ENCODE measurements at regions not wholly inside any gene's neighbourhood (a gene's known extent, or its start where the extent isn't known, plus 50 kb on each side); places are given as distances from the start of the nearest gene placed in this dataset.
"Not testable (repeated sequence)": the region's sequence is repeated elsewhere in the genome, so short reads cannot be mapped to it uniquely, and the experiment has no call there.

DNA sequence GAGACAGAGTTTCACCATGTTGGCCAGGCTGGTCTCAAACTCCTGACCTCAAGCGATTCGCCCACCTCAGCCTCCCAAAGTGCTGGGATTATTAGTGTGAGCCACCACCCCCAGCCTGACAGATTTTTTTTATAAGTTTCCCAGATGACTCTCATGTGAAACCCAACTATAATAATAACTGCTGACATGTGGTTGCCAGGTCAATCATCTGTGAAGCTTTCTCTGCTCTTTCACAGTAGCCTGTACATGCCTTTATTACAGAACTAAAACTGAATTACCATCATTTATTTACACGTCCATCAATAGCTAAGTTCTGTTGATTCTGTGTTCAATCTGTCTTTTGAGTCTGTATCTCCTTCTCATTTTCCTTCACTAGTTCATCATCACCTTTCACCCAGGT, 218.5 kb downstream of the RPS29 start:
- no peak for DNase-seq (ENCODE audit: low spot score)

DNA sequence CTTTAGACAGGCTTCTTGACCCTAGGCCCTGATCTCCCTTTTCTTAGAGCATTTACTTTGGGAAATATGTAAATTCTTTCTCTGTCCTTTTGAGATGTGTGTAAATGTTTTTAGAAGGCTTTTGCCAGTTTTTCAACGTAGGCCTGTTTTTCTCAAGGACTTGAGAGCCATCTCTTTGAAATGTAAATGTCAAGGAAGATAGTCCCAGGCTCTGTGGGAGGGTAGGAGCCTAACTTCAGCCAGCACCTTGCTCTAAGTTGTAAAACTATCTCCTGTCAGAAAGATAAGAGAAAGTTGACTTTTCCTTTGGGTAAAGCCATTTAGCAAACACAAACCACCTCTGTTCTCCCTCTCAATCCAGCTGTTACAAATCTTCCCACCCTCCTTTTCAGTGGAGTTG, 219.8 kb downstream of the RPS29 start:
- no peak for DNase-seq (ENCODE audit: low spot score)

DNA sequence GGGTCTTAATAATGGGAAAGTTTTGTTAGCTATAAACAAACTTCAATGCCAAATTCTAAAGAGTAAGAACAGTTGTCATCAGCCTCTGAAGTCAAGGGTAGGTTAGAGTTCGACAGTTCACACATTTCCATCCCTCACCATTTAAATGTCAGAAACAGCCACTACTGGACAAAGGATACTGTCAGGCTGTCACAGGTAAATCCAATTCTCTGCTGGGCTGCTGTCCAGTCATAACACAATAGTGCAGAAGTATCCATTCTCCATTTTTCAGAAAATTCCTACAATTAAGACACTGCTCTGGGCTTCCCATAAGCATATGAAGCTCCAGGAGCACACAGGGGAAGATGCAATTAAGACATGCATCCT, 221.4 kb downstream of the RPS29 start:
- no peak for DNase-seq (ENCODE audit: low spot score)

DNA sequence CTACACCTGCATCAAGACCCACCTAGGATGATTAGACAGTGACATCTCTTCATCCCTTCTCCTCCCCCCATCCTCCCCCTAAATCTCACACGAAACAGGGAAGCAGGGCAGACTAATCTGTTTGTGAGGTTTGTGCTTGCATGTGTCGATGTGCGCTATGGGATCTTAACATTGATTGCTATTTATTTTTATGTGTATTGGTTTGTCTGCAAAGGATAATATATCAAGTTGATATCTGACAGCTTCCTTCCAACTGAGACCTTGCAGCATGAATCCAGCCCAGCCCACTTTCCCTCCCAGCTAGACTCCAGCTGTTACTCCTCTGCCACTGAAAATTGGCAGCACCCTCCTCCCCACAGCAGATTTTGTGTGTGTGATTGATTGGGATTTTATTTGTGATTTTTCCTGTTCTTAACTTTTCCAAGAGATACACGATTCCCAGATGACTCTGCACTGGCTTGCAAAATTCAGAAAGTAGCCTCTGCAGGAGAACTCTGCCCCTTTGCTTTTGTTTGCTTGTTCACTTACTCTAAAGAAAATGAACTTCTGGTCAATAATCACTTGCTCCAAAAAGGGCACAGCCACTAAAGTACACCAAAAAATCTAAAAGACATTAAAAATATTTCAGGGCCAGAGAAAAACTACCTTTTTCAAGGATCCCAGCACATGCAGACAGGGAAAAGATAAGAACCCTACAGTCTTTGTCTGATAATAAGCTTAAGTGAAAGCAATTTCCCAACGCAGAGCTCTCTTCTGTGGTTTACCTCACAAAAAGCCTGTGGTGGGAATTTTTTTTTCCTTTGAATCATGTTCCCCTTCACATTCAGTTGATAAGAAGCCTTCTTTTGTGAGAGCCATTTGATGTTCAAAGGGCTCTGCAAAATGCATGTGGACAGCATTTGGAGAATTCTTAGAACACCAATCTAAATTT, 222.1 kb downstream of the RPS29 start:
- DNase-seq (ENCODE audit: low spot score), result peak; percentile 15

DNA sequence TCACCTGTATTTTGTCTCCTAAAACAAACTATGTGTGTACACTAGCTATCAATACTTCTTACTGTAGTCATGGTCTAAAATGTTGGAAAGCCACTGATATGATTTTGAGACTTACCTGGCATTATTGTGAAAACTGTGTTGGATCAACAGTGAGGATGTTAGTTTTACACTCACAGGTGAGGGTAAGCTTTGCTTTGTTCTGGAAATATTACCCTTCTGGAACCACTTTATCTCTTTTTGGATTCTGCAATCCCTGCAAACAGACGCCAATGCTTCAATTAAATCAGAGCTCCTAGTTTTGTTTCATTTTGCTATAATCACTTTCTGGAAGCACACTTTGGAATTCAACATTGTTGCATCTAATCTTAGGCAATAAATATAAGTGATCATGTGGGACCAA, 223.3 kb downstream of the RPS29 start:
- no peak for DNase-seq (ENCODE audit: low spot score)

DNA sequence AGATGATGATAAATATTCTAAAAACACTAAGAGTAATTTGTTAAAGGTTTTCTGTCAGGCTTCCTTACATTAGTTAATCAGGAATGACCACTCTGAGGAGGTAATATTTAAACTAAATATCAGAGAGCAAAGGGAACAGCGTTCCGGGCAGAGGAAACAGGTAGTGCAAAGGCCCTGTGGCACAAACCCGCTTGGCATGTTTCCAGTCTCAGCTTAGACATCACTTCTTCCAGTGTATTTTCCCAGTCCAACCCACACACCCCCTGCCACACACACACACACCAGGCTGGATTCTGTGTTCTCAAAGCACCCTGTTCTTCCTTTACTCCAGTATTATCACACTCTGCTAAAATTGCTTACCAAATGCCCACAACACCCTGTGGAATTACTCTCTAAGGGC, 247.1 kb downstream of the RPS29 start:
- no peak for DNase-seq (ENCODE audit: low spot score)

DNA sequence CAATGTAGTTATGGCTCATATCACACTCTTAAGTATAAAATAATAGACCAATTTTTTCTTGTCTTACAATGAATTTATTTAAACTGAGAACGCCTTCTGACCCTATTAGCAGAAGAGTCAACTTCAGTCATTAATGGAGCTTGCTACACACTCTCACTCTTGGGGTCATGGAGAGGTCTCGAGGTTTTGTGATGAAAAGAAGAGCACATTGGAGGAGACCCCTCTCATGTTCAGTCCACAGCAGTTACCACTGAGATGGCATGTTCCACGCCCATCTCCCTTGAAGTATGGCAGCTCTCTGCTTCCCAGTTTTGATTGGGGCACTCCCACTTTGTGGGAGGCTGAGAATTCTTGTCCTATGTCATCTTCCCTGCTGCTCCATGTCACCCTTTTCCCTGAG, 266.4 kb downstream of the RPS29 start:
- DNase-seq (ENCODE audit: low spot score), result no peak

DNA sequence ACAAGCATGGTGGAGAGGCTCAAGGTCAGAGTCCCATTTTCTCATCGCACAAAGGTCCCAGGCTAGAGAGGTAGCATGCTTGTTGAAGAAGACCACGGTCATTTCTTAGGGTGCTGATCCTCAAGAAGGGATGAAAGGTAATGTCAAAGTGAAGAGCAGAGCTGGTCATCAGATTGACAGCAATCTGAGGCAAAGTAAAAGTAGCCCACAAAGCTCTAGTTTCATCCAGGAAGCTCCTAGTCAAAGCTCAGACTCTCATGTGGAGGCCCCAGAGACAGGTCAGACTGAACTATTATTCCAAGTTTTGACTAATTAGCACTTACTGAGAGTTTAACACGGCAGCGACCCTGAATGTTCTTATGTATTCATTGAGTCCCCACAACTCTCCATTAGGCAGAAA, 270.6 kb downstream of the RPS29 start:
- no peak for DNase-seq (ENCODE audit: low spot score)

DNA sequence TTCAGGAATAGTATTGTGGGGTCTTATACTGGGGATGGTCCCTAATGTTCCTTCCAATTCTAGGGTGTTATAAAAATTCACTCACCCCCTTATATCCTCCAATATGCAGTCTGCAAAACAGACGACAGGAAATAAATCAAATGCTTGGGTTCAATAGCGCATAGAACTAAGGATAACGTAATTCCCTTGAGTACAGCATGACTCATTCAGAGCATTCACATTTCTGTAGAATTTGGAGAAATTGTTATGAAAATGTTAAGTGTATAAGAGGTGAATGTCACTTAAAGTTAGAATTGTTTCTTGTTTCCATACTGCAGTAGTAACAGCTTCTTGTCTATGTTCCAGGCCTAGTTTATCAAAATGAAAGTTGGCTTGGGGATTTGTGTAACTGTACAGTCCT, 271.4 kb downstream of the RPS29 start:
- no peak for DNase-seq (ENCODE audit: low spot score)

DNA sequence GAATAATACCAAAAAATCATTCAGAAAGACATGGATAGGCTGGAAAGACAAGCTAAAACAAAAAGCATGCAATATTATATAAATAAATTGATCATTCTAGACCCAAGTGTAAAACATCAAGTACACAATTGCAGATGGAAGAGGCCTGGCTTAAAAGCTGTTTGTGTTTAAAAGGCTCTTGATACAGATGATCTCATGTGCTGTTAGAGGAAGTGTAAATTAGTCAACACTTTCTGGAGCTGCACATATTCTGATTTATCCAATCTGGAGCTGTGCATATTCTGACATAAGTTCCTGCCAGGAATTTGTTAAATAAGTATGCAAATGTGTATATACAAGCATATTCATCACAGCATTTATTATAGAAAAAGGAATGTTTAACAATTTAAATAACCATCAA, 273.1 kb downstream of the RPS29 start:
- DNase-seq (ENCODE audit: low spot score), result no peak

DNA sequence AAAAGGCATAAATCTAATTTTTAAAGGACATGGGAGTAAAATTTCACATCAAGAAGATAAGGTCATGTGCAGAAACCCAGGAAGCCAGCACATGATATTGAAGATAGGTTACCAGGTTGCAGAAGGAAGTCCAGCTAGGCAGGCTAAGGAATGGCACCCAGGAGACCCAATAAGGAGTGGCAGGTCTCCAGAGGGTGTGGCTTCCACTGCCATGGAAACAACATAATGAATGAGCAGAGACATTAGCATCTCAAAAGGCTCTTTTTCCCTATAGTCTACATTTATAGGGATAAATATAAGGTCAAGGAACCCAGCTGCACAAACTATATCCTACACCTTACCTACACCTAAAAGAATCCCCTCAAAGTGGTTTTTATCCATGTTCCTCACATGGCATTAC, 275.9 kb downstream of the RPS29 start:
- DNase-seq (ENCODE audit: low spot score), result no peak

DNA sequence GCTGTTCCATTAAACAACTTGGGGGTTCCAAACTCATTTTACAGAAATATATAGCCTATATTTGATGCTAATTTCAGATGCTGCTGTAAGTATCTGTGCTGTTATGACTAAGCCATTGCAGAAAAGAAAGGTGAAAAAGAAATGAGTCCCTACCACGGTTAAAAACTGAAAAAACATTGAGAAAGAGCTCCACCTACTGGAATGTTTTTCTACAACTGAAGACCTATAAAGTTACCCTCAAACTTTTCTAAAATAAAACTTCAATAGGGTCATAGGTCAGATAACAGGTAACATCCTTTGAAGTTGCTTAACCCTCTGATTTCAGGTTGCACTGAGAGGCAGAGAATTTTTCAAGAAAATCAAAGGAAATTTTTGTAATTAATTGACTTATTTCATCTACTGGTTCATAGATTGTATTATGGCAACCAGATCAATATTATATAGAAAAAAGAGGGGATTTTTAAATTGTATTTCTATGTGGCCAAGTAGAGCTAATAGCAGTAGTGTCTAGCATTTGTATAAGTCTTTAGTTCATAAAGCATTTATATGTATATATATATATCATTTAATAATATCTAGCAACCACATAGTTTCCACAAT, 279.9 kb downstream of the RPS29 start:
- peak; percentile 36 for DNase-seq (ENCODE audit: low spot score)

DNA sequence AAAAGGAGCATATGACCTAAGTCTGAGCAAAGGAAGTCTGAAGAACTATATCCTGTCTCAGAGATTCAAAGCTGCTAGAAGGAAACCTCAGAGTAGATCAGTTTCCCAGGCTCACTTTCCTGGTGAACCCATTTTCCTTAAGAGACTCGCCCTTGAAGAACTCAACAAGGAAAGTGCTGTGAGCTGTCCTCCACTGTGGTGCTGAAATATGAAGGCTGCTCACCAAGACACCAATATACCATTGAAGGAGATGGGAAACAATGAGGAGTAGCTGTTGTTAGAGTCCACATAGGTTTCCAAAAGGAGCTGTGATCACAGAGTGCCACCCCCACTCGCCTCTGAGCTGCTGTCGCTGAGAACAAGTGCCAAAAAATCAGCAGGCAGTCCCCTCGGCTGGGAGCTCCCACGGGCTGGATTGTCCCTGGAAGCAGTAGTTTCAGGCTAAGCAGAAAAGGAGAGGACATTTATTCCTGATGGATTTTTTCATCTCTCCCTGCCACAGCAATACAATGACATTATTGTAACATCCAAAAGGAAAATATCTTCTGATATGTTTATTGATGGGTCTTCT, 282.1 kb downstream of the RPS29 start:
- DNase-seq (ENCODE audit: low spot score), result peak; percentile 21

DNA sequence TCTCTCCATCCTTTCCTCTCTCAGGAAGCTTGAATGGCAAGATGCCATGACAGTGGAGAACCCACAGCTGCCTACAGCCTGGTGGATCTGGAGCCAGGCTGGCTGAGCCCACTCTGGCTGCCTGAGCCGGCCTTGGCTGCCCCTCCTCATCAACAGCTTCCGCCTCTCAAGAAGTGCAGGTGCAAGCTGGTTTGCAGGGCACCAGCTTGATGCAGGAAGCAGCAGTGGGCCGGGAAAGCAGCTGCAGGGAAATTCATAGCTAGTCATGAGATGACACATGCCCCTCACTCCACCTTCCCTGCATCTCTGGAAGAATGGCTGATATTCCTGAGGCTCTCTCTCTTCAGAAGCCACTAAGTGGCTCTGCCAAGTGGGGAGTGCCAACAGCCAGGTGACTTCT, 289.1 kb downstream of the RPS29 start:
- DNase-seq (ENCODE audit: low spot score), result no peak

DNA sequence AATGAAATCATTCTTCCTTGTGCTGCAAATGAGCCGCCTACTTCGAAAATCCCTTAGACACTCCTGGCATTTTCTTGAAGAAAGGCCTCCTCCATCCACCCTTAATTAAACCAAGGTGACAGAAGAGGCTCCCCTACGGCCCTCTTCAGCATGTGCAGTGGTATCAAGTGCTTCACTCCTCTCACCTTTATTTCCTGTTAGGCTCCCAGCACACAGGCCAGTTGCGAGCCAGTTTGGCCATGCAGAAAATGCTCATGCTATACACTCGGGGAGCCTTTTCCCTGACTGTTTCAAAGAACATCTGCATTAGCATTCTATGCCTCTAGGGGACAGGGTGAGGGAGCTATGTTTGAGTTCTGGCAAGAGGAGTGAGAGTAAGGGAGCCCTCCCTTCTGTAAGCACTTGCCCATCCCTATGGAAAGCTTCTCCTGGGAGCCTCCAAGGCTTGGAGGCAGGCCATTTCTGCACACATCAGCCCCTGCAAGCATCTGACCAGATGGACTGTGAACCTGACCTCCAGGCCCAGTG, 291.5 kb downstream of the RPS29 start:
- no peak for DNase-seq (ENCODE audit: low spot score)

DNA sequence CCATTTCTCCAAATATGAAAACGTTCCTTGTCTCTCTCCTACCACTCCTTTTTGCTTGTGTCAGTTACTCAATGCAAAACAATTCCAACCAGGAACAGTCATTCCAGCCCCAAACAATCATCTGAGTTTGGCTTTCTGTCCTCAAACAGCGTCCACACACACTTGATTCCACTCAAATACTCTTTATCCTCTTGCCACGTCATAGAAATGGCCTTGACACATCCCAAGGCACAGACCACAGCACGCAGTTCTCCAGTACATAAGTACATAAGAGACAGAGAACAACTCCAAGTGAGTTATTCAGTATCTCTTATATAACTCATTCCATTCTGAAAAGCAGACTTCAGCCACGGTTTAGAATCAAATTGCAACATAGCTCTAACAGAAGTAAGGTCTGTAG, 299.2 kb downstream of the RPS29 start:
- no peak for DNase-seq (ENCODE audit: low spot score)

DNA sequence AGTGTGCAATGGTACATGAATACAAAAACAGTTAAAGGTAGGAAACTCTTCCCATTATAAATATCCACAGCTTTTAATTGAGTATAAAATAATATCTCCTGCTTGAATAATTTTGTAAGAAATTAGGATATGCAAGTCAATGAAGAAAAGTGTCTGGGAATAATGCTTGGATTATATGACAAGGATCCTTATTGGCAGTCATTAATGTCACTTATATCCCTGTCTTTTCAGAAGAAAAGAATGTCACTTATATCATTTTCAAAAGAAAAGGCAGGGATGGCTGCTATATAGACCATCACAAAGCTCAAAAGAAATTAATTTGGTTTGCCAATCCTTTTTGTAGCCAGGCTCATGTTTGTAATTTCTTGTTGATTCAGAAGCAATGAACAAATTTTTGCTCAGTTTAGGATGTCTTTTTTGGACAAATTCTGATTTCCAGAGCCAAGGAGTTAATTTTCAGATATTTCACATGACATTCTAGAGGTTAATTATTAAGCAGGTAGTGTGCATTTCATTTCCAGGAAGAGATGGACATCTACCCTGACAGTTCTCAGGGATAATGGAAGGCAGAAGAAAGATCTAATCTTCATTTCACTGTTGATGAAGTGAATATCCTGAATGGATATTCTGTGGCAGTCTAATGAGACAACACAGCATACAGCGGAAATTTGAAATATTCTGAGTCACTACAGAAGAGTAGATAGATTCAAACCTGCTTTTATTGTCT, 299.8 kb downstream of the RPS29 start:
- no peak for DNase-seq (ENCODE audit: low spot score)

DNA sequence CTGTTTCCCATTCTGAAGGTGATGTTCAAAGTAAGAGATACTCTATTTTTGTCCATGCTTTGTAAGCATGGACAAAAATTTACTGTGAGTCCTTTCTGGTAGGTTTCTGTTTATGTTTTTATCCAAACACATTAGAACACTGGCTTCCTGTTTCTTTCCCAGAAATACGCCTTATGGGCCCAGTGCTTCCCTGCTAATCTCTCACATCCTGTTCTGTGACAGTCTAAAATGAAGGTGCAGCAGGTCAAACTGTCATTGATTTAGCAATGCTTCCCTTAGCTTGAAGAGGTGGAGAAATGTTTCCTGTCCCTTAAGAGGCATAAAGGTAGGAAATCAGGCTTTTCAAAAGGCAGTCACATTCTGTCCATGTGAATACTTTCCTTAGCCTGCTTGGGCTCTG, 305.6 kb downstream of the RPS29 start:
- no peak for DNase-seq (ENCODE audit: low spot score)

DNA sequence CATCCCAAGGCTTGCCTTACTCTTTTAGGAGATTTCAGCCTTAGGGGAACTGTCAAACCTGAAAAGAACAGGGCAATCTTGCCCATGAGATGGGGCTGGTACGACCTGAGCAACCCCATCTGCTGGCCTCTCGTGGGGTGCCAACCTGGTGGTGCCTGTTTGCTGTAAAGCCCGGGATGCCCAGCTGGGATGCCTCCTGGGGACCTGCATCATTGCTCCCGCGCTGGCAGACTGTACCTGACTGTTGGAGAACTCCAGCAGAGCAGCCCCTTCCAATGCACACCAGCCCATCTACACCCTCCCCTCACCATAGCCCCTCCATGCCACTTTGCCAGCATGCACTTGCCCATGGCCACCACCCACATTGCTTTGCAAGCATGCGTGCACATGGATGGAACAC, 335.7 kb downstream of the RPS29 start:
- DNase-seq (ENCODE audit: low spot score), result no peak

DNA sequence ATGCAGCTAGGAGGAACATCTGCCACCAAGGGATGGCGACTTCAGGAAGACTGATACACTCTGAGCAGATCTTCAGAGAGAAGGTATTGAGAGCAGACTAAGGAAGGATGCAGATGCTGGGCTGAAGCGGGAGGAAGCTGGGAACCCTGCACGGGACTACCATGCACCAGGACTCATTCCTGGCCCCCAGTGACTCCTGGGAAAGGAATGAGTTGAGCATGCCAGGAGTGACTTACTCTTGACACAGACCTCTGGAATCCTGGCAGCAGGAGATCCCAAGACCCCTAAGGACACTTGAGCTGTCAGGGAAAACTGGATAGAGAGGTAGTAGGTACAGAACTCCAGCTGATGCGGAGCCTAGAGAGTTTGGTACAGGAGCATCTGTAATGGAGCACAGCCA, 336.1 kb downstream of the RPS29 start:
- DNase-seq (ENCODE audit: low spot score), result no peak

DNA sequence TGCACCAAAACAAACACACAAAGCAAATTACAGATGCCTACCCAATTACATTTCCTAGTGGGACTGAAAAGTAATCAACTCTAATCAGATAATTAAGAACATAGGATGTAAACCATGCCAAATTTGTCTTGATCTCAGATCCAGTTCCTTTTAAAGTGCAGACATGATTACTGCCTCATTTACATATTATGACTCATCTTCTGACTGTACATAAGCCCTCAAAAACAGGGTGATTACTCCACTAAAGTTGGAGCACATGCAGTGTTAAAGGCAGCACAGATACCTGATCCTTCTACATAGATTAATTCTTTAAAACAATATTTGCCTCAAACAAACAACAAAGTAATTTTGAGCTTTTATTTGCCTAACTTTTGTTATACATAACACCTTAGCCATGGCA, 337.2 kb downstream of the RPS29 start:
- peak; percentile 26 for DNase-seq (ENCODE audit: low spot score)

DNA sequence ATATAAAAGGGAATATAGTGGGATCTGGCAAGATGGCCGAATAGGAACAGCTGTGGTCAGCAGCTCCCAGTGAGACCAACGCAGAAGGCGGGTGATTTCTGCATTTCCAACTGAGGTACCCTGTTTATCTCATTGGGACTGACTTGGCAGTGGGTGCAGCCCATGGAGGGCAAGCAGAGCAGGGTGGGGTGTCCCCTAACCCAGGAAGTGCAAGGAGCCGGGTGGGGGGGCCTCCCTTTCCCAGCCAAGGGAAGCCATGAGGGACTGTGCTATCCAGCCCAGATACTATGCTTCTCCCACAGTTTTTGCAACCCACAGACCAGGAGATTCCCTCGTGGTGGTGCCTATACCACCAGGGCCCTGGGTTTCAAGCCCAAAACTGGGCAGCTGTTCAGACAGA, 342.4 kb downstream of the RPS29 start:
- not testable (repeated sequence) for DNase-seq (ENCODE audit: low spot score)

DNA sequence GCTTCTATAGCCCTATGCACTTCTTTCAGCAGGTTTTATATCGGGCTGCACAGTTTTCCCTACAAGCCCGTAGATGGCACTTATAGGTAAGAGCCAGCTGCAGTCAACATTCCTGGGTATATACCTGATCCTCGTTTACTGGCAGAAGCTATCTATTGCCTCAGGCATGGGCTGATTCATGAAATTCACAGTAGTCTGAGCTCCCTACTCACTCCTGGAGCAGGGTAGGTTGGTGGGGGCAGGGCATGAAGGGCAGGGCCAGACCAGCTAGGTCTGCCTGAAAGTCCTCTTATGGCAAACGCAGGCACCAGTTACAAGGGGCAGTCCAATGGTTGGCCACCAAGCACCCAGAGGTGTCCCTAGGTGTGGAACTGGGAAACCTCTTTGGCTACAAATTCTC, 345.8 kb downstream of the RPS29 start:
- no peak for DNase-seq (ENCODE audit: low spot score)
